Activated CD8-positive, alpha-beta T cell treated with anti-CD3 and anti-CD28 coated beads for 36 hours (primary cell): ENCODE measurements at regions not wholly inside any gene's neighbourhood (a gene's known extent, or its start where the extent isn't known, plus 50 kb on each side); places are given as distances from the start of the nearest gene placed in this dataset.

Experiments used
- ATAC-seq: fragments of 200-7000 bp; cut with Tn5 transposase; one replicate; pipeline ENCODE4 v1.10.0; 2021; ENCODE audit warnings: mild to moderate bottlenecking, moderate library complexity
- CTCF ChIA-PET: fragments of 350-600 bp; sonication (Branson Sonifier 250); formaldehyde crosslinking; loops from one replicate; lab custom pipeline; 2021; ENCODE audit warnings: antibody characterized with exemption; lab: Charles Lee
- POLR2A ChIA-PET: fragments of 350-600 bp; sonication (Branson Sonifier 250); formaldehyde crosslinking; loops from one replicate; lab custom pipeline; 2021; ENCODE audit warnings: antibody characterized with exemption; lab: Charles Lee
- DNase-seq: peaks from one replicate; pipeline ENCODE4 v3.0.0-alpha.2; 2020
- H3K27ac Mint-ChIP-seq: one replicate; pipeline ENCODE4 v1.8.0; 2021; ENCODE audit warnings: mild to moderate bottlenecking, mixed read lengths
- H3K27me3 Mint-ChIP-seq: one replicate; pipeline ENCODE4 v1.8.0; 2021; ENCODE audit warnings: mixed read lengths
- H3K36me3 Mint-ChIP-seq: one replicate; pipeline ENCODE4 v1.8.0; 2021; ENCODE audit warnings: low read depth, mixed read lengths
- H3K4me1 Mint-ChIP-seq: one replicate; pipeline ENCODE4 v1.8.0; 2021; ENCODE audit warnings: low read depth, mixed read lengths
- H3K4me3 Mint-ChIP-seq: one replicate; pipeline ENCODE4 v1.8.0; 2021; ENCODE audit warnings: mild to moderate bottlenecking, moderate library complexity, mixed read lengths
- H3K9me3 Mint-ChIP-seq: one replicate; pipeline ENCODE4 v1.8.0; 2021; ENCODE audit warnings: mixed read lengths
- intact Hi-C: fragments of 100-400 bp; cut with micrococcal nuclease; formaldehyde crosslinking; loops from one replicate; pipeline ENCODE4 v1.10.0; 2022
- TF ChIP-seq, protein P1 (sequence below): fragments of 200-600 bp; IDR thresholded peaks from one replicate; pipeline ENCODE4 v1.8.0; 2022; ENCODE audit warnings: antibody characterized with exemption, mild to moderate bottlenecking

GRCh38 chr2:128368437-128369107, 49.9 kb upstream of the HS6ST1 start:
- Mint-ChIP-seq H3K36me3 (no peaks in the 10 kb centered on the region), H3K27me3 (peaks cover 6% of the 10 kb centered on the region), H3K4me1 (peaks cover 8% of the 10 kb centered on the region), H3K9me3 (no peaks in the 10 kb centered on the region), H3K4me3 (no peak overlapping the region), H3K27ac (no peak overlapping the region)
- DNase-seq, result no peak
- ChIA-PET CTCF (no interaction called here), POLR2A (no interaction called here)
- TF ChIP-seq, protein P1, sequence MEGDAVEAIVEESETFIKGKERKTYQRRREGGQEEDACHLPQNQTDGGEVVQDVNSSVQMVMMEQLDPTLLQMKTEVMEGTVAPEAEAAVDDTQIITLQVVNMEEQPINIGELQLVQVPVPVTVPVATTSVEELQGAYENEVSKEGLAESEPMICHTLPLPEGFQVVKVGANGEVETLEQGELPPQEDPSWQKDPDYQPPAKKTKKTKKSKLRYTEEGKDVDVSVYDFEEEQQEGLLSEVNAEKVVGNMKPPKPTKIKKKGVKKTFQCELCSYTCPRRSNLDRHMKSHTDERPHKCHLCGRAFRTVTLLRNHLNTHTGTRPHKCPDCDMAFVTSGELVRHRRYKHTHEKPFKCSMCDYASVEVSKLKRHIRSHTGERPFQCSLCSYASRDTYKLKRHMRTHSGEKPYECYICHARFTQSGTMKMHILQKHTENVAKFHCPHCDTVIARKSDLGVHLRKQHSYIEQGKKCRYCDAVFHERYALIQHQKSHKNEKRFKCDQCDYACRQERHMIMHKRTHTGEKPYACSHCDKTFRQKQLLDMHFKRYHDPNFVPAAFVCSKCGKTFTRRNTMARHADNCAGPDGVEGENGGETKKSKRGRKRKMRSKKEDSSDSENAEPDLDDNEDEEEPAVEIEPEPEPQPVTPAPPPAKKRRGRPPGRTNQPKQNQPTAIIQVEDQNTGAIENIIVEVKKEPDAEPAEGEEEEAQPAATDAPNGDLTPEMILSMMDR, result no peak
- intact Hi-C loops, result no loop called here
- ATAC-seq, result no peak

GRCh38 chr2:128369108-128369555, 50.5 kb upstream of the HS6ST1 start:
- intact Hi-C loops, result no loop called here
- TF ChIP-seq, protein P1, result no peak
- Mint-ChIP-seq H3K36me3 (no peaks in the 10 kb centered on the region), H3K4me3 (no peak overlapping the region), H3K27me3 (peaks cover 6% of the 10 kb centered on the region), H3K27ac (no peak overlapping the region), H3K9me3 (no peaks in the 10 kb centered on the region), H3K4me1 (peaks cover 8% of the 10 kb centered on the region)
- DNase-seq (no peak), ATAC-seq (no peak)
- POLR2A ChIA-PET, result no interaction called here
- CTCF ChIA-PET, result no interaction called here

DNA sequence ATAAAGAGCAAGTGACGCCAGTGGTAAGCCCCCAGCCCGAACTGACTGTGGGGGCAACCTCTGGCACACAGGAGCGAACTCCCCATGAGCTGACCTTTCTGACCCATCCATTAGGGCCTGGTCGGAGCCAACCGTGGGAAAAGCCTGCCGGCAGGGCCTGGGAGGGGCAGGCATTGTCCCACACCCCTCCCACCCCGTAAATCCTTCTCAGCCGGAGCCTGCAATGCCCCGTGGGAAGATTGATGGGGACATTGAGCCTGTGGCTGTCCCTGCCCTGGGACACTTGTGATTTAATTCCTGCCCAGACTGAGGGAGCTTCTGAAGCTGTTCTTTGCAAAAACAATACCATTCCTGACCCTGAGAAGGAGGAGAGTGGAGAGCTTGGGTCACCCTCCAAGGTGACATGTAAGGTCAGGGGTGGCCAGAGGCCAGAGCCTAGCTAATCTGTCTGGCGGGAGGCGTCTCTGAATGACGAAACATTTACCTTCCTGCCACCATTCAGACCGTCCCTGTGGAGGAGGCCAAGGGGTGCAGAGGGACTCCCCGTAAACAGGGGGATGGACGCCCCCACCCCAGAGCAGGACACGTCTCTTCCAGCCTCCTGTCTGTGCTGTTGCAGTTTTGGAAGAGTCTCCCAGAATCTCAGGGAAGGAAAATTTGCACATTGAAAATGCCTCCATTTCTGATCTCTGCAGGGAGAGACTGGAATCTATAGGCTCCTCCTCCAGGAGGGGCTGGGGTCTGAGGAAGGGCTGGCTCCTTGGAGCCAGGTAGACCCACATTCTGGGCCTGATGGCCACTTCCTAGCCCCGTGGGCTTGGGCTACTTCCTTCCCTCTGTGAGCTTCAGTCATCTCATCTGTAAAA, 51.2 kb upstream of the HS6ST1 start:
- intact Hi-C loops, result no loop called here
- H3K4me3 Mint-ChIP-seq, result no peak overlapping the region
- ChIA-PET POLR2A (interaction anchor here (0.7 kb wide), 1 partner anchor 360 kb away, joined by 3 read pairs; no protein-coding TSS in a partner anchor), CTCF (no interaction called here)
- H3K27ac Mint-ChIP-seq, result no peak overlapping the region
- TF ChIP-seq, protein P1, result no peak
- peaks cover 8% of the 10 kb centered on the region for H3K4me1 Mint-ChIP-seq
- peaks cover 6% of the 10 kb centered on the region for H3K27me3 Mint-ChIP-seq
- no peaks in the 10 kb centered on the region for H3K9me3 Mint-ChIP-seq
- ATAC-seq, result no peak
- no peak for DNase-seq
- no peaks in the 10 kb centered on the region for H3K36me3 Mint-ChIP-seq

GRCh38 chr2:128370468-128371247, 52.0 kb upstream of the HS6ST1 start:
- no peaks in the 10 kb centered on the region for H3K9me3 Mint-ChIP-seq
- H3K36me3 Mint-ChIP-seq, result no peaks in the 10 kb centered on the region
- ChIA-PET CTCF (no interaction called here), POLR2A (interaction anchor here (0.7 kb wide), 1 partner anchor 360 kb away, joined by 3 read pairs; no protein-coding TSS in a partner anchor)
- no peak overlapping the region for H3K27ac Mint-ChIP-seq
- ATAC-seq (no peak), DNase-seq (no peak)
- H3K27me3 Mint-ChIP-seq, result peaks cover 8% of the 10 kb centered on the region
- TF ChIP-seq, protein P1, result no peak
- no peak overlapping the region for H3K4me3 Mint-ChIP-seq
- peaks cover 8% of the 10 kb centered on the region for H3K4me1 Mint-ChIP-seq
- intact Hi-C loops, result no loop called here
